ENCODE measurements at regions not wholly inside any gene's neighbourhood (a gene's known extent, or its start where the extent isn't known, plus 50 kb on each side); places are given as distances from the start of the nearest gene placed in this dataset.
"Not testable (repeated sequence)": the region's sequence is repeated elsewhere in the genome, so short reads cannot be mapped to it uniquely, and the experiment has no call there.

GRCh38 chr12:94863321-94864035, 140.0 kb downstream of the NDUFA12 start:
- FAIRE-seq (no peak), DNase-seq (ENCODE audit: low spot score) (no peak)

DNA sequence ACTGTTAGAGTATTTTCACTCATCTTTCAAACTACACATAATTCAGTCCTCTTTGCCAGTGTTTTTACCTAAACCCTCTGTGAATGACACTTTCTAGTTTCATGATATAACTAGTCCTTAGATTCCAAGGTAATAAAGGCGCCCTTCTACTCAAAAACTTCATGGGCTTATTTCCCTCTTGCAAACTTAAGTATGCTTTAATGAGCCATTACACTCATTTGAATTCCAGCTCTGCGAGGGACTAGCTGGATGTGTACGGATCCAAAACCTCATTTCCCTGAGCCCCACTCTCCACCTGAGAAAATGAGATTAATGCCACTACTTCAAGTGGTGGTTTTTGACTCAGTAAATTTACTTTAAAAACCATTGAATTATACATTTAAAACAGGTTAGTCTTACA, 141.1 kb downstream of the NDUFA12 start:
- no peak for FAIRE-seq
- DNase-seq (ENCODE audit: low spot score) = no peak

DNA sequence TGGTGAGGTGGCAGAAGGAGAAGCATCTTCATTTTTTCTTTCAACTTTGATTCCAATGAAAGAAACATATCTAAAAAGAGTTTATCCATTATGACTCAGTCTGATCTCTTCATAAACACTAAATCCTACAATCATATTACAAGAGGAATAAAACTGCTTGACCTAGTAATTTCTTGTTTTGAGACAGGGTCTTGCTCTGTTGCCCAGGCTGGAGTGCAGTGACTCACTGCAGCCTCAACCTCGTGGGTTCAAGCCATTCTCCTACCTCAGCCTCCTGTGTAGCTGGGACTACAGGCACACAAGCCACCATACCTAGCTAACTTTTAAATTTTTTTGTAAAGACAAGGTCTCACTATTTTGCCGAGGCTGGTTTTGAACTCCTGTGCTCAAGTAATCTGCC, 147.2 kb downstream of the NDUFA12 start:
- no peak for FAIRE-seq
- no peak for DNase-seq (ENCODE audit: low spot score)

- FAIRE-seq (no peak), DNase-seq (ENCODE audit: low spot score) (no peak)
Measured at GRCh38 chr12:94855853-94856252, 147.6 kb downstream of the NDUFA12 start.

DNA sequence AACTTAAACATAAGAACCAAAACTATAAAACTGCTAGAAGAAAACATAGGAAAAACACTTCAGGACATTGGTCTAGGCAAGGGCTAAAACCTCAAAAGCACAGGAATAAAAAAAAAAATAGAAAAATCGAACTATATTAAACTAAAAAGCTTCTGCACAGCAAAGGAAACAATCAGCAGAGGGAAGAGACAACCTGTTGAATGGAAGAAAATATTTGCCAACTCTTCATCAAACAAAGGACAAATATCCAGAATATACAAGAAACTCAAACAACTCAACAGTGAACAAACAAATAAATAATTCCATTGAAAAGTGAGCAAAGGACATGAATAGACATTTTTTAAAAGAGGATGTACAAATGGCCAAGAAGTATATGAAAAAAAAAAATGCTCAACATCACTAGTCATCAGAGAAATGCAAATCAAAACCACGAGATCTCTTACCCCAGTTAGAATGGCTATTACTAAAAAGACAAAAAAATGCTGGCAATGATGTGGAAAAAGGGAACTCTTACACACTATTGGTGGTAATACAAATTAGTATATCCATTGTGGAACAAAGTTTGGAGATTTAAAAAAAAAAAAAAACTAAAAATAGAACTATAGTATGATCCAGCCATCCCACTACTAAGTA, 152.0 kb downstream of the NDUFA12 start:
- FAIRE-seq = no peak
- DNase-seq (ENCODE audit: low spot score) = no peak

- DNase-seq (ENCODE audit: low spot score) = no peak
- no peak for FAIRE-seq
Measured at GRCh38 chr12:94849411-94849976, 154.0 kb downstream of the NDUFA12 start.

- DNase-seq (ENCODE audit: low spot score) (no peak), FAIRE-seq (no peak)
Measured at GRCh38 chr12:94848966-94849365, 154.5 kb downstream of the NDUFA12 start.

DNA sequence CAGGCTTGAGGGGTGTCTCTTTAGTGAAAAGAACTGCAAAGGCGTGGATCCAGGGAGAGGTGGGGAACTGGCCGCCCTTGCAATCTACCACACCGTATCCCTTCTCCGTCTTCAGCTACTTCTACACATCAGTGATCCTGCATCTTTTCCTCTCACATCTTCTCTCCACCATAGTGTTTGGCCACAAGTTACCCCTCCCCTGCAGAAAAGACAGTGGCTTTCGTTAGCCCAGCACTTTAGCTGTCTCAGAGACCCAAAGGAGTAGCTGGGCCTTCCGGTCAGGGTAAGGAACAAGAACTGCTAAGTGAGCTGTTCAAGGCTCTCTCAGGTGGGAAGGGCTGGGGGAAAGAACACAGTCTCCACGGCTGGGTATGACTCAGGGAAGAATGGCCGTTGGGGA, 158.4 kb downstream of the NDUFA12 start:
- DNase-seq (ENCODE audit: low spot score) (no peak), FAIRE-seq (no peak)

DNA sequence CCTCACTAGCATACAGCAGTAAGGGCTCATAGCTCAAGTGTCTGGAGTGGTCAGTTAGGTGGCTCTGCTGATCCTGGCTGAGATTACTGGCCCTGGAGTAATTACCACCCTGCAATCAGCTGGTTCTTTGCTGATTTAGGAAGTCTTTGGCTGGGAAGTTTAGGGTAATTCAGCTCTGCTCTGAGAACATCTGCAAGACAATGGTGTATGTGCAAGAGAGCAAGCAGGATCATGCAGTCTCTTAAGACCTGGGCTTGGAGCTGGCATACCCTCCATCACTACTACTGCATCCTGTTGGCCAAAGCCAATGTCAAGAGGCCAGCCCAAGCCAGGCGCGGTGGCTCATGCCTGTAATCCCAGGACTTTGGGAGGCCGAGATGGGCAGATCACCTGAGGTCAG, 159.0 kb downstream of the NDUFA12 start:
- FAIRE-seq (no peak), DNase-seq (ENCODE audit: low spot score) (no peak)

DNA sequence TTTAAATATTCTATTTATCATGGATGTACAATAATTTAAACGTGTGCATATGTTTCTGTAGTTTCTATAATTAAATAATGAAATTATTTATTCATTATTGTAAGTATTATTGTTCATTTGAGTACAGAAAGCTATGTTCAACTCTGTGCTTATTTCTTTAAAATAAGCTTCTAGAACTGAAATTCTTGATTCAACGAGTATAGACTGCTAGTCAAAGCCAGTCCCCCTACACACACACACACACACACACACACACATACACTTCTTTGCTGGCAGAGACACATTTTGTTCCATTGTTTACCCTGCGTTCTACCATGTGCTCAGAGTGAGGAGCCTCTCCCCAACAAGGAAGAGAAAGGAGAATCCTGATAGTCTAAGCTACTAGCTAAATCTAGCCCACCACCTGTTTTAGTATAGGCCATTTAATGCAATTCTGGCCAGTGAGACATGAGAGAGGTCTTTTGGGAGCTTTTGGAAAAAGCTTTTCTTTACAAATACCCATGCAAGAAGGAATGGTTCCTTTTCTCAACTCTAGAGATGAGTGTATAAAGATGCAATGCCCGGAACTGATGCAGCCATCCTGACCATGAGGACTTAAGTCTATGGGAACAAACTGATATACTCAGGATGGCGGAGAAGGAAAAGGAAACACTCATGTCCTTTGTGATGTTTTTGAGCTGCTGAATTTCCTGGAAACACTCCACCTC, 161.4 kb downstream of the NDUFA12 start:
- DNase-seq (ENCODE audit: low spot score) (no peak), FAIRE-seq (no peak)

- no peak for FAIRE-seq
- no peak for DNase-seq (ENCODE audit: low spot score)
Measured at GRCh38 chr12:94841177-94841576, 162.3 kb downstream of the NDUFA12 start.

DNA sequence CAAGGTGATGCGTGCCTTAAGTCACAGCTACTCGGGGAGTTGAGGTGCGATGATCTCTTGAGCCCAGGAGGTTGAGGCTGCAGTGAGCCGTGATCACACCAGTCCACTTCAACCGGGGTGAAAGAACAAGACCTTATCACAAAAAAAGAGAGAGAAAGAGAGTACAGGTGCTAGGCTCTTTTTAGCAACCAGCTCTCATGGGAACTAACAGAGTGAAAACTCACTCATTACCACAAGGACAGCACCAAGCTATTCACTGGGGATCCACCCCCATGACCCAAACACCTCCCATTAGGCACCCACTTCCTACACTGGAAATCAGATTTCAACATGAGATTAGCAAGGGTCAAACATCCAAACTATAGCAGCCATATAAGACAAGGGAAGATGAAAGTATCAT, 164.2 kb downstream of the NDUFA12 start:
- FAIRE-seq (no peak), DNase-seq (ENCODE audit: low spot score) (no peak)

DNA sequence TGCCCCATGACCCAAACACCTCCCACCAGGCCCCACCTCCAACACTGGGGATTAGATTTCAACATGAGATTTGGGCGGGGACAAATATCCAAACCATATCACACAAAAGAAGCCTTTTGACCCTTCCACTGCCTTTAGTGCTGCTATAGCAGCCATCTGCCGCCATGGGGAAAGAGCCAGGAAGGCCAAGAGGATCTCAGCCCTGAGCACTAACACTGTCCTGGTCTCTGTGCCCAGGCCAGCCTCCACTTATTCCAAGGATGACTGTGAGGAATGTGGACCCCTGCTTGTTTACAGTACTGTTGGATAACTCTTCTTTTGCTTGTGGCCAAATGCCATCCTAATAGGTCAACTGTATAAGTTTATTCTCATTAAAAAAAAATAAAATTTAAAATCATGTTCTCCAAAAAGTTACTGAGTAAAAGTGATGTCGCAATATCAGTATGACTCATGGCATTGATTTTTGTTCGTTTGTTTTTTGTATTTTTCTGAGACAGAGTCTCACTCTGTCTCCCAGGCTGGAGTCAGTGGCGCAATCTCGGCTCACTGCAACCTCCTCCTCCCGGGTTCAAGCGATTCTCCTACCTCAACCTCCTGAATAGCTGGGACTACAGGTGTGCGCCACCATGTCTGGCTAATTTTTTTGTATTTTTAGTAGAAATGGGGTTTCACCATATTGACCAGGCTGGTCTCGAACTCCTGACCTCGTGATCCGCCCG, 166.4 kb downstream of the NDUFA12 start:
- FAIRE-seq = not testable (repeated sequence)

DNA sequence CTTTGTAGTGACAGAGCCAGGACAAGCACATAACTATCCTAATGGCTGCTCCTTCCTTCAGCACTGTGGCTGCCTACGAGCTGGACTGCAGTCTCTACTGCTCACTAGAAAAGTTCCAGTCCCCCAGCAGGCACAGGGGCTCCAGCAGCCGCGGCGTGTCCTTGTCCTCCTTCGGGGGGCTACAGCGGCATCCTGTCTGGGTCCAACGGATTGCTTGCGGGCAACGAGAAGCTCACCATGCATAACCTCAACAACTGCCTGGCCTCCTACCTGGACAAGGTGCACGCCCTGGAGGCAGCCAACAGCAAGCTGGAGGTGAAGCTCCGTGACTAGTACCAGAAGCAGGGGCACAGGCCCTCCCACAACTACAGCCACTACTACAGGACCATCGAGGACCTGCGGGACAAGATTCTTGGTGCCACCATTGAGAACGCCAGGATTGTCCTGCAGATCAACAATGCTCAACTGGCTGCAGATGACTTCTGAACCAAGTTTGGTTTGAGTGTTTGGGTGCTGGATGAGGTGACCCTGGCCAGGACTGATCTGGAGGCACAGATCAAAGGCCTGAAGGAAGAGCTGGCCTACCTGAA, 169.4 kb downstream of the NDUFA12 start:
- no peak for FAIRE-seq
- DNase-seq (ENCODE audit: low spot score) = no peak

More for the DNA sequence above, 166.4 kb downstream of the NDUFA12 start:
- DNase-seq (ENCODE audit: low spot score) = not testable (repeated sequence)

DNA sequence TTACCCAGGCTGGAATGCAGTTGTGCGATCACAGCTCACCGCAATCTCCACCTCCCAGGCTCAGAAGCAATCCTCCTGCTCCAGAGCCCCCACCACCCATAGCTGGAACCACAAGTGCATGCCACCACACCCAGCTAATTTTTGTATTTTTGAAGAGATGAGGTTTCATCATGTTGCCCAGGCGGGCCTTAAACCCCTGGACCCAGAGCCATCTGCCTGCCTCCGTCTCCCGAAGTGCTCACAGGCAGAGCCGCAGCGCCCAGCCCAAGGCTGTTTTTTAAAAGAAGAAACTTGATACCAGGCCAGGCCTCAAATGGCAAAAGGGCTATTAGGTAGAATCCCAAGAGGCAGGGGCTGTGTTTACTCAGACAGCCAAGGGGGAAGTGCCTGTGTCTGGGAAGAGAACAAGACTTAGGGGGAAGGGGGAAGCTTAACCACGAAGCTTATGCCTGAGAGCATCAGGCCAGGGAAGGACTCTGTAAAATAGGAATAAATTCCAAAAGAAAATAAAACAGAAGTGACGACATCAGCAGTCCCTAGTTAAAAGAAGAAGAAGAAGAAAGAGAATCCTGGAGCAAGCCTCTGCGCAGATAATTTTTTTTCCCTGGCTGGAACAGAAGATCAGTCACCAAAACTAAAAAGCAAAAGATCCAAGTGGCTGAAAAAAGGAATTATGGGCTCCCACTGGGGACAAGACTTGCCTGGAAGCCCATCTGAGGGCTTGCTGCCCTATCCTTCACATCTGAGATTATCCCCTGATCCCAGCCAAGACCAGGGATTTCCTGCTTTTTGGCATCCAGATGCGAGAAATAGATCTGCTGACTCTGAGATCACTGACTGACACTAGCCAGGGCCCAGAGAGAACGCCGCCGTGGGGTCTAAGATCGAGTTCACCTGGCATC, 170.5 kb downstream of the NDUFA12 start:
- DNase-seq (ENCODE audit: low spot score) (no peak), FAIRE-seq (no peak)

DNA sequence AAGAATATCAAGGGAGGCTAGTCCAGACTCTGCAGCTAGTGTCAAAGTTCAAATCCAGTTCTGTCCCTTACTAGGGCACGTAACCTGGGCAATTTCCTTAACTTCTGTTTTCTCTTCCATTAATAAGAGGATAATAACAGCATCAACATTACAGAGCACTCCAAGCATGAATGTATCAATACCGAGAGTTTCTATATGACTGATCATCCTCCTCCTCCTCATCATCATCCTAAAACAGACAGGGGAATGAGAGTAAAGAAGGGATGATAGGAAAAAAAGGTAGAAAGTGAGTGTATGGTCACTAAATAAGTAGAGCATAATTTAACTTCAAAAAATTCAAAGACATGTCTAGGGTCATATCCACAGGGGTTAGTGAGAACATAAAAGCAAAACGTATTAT, 171.4 kb downstream of the NDUFA12 start:
- DNase-seq (ENCODE audit: low spot score) (no peak), FAIRE-seq (no peak)

GRCh38 chr12:94831081-94831751, 172.3 kb downstream of the NDUFA12 start:
- no peak for DNase-seq (ENCODE audit: low spot score)

DNA sequence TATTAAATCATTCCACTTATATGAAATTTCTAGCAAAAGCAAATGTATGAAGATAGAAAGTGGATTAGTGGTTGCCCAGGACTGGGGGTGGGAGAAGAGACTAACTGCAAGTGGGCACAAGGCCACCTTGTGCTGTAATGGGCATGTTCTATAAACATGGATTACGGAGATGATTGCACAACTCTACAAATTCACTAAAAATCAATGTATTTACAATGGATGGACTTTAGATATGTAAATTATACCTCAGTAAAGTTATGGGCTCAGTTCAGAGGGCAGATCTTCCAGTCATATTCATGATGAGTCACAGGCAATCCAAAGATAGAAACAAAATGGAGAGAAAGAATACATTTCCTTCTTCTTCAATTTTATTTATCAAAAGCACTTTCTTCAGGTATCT, 173.9 kb downstream of the NDUFA12 start:
- FAIRE-seq (no peak), DNase-seq (ENCODE audit: low spot score) (no peak)

More at GRCh38 chr12:94831081-94831751, 172.3 kb downstream of the NDUFA12 start:
- FAIRE-seq = no peak

GRCh38 chr12:94819011-94819410, 168.7 kb upstream of the TMCC3 start:
- no peak for DNase-seq (ENCODE audit: low spot score)
- no peak for FAIRE-seq

DNA sequence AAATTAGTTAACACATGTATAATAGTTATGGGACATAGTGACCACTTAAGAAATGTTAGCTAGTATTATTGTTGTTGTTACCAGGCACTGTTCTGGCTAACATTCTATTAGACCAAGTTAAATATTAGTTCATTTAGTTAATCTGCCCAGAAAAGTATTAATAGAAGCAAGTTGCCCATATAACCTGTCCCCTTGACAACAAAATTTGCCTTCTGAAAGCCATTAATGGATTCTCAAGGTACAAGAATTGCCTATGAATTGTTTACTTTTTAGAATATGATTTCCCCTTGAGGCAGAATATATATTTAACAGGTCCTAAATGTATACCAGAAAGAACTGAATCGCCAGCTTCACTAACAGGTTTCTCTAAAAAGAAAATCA, 167.3 kb upstream of the TMCC3 start:
- DNase-seq (ENCODE audit: low spot score) = no peak
- no peak for FAIRE-seq

All from RCC 7860 (cell line).